PFSK-1 (cell line): ENCODE measurements at regions not wholly inside any gene's neighbourhood (a gene's known extent, or its start where the extent isn't known, plus 50 kb on each side); places are given as distances from the start of the nearest gene placed in this dataset.

ENCODE experiments used
- FOXP2 ChIP-seq: optimal IDR thresholded peaks from 2 replicates; pipeline ENCODE3; 2011; ENCODE audit warnings: borderline replicate concordance, control low read depth, inconsistent platforms; ENCODE audit not compliant: insufficient read depth; ENCODE audit errors: extremely low read length, extremely low read depth
- POLR2AphosphoS5 ChIP-seq: IDR thresholded peaks from 2 replicates; pipeline ENCODE4 v1.6.1; 2012; ENCODE audit warnings: low read depth, mild to moderate bottlenecking, control low read depth, low read length, moderate library complexity
- SIN3A ChIP-seq: IDR thresholded peaks from 2 replicates; pipeline ENCODE4 v1.6.1; 2012; ENCODE audit warnings: mild to moderate bottlenecking, low read length, moderate library complexity, borderline replicate concordance; ENCODE audit not compliant: insufficient read depth
- TAF1 ChIP-seq: IDR thresholded peaks from 2 replicates; pipeline ENCODE4 v1.6.1; 2012; ENCODE audit warnings: low read length, control low read depth, borderline replicate concordance; ENCODE audit not compliant: insufficient read depth
- TF ChIP-seq, protein P1 (sequence below), 2 experiments: IDR thresholded peaks; 2 replicates each; pipeline versions ENCODE4 v1.6.1 to v1.8.0; 2011 to 2012; ENCODE audit warnings: low read depth in 2 of 2, low read length in 2 of 2, control low read depth in 1 of 2, inconsistent platforms in 1 of 2, mild to moderate bottlenecking in 1 of 2, moderate library complexity in 1 of 2; ENCODE audit not compliant: insufficient read depth in 1 of 2

DNA sequence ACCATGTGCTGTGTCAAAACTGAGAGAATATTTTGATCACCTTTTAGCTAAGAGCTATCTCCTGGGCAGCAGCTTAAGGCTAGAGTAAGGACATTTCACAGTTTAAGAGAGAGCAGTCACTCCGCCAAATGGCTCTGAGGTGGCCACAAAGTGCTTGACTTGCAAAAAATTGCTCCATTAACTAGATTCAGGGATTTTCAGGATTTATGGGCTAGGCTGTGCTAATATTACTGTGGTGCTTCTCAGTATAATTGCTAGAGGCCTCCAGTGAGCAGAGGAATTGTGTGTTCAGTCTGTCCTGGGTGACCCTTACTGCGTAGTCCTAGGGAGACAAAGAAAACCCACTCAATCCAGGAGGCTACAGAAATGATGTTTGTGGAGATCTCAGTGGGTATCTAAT is 65.2 kb downstream of the PALM2AKAP2 start:
- TF ChIP-seq FOXP2 (no peak), POLR2AphosphoS5 (no peak), SIN3A (no peak), TAF1 (no peak)
- TF ChIP-seq, protein P1, sequence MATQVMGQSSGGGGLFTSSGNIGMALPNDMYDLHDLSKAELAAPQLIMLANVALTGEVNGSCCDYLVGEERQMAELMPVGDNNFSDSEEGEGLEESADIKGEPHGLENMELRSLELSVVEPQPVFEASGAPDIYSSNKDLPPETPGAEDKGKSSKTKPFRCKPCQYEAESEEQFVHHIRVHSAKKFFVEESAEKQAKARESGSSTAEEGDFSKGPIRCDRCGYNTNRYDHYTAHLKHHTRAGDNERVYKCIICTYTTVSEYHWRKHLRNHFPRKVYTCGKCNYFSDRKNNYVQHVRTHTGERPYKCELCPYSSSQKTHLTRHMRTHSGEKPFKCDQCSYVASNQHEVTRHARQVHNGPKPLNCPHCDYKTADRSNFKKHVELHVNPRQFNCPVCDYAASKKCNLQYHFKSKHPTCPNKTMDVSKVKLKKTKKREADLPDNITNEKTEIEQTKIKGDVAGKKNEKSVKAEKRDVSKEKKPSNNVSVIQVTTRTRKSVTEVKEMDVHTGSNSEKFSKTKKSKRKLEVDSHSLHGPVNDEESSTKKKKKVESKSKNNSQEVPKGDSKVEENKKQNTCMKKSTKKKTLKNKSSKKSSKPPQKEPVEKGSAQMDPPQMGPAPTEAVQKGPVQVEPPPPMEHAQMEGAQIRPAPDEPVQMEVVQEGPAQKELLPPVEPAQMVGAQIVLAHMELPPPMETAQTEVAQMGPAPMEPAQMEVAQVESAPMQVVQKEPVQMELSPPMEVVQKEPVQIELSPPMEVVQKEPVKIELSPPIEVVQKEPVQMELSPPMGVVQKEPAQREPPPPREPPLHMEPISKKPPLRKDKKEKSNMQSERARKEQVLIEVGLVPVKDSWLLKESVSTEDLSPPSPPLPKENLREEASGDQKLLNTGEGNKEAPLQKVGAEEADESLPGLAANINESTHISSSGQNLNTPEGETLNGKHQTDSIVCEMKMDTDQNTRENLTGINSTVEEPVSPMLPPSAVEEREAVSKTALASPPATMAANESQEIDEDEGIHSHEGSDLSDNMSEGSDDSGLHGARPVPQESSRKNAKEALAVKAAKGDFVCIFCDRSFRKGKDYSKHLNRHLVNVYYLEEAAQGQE (IDR thresholded peaks at IDR 0.05; ENCODE audit: insufficient read depth in 1 of 2, low read depth in 2 of 2, low read length in 2 of 2), result no peak

GRCh38 chr9:109846776-109847175 is 66.8 kb downstream of the PALM2AKAP2 start:
- TF ChIP-seq POLR2AphosphoS5 (no peak), TAF1 (no peak), SIN3A (no peak), FOXP2 (no peak)
- TF ChIP-seq, protein P1 (IDR thresholded peaks at IDR 0.05; ENCODE audit: insufficient read depth in 1 of 2, low read depth in 2 of 2, low read length in 2 of 2), result no peak

DNA sequence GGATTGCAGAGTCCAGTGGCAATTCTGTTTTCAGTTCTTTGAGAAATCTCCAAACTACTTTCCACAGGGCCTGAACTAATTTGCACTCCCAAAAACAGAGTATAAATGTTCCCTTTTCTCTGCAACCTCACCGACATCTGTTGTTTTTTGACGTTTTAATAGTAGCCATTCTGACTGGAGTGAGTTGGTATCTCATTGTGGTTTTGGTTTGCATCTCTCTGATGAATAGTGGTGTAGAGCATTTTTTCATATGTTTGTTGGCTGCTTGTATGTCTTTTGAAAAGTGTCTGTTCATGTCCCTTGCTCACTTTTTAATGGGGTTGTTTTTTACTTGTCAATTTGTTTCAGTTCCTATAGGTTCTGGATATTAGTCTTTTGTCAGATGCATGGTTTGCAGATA is 72.6 kb downstream of the PALM2AKAP2 start:
- TF ChIP-seq TAF1 (no peak), SIN3A (no peak), FOXP2 (no peak), POLR2AphosphoS5 (no peak)
- TF ChIP-seq, protein P1 (IDR thresholded peaks at IDR 0.05; ENCODE audit: insufficient read depth in 1 of 2, low read depth in 2 of 2, low read length in 2 of 2), result no peak

DNA sequence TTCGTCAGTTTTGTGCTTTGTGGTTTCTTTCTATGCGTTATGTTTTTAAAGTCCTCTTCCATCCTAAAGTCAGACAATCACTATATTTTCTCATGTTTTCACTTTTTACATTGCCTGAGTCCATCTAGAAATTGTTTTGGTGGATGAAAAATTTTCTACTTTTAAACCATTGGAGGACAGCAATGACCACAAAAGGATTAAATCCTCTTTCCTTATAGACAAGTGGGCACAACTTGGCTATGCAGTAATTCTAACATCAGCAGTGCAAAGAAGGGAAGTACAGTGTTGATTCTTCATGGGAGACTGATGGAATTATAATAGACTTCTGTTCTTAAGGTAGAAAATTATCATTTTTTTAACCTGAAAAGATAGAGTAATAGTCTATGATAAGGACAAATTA is 75.5 kb downstream of the PALM2AKAP2 start:
- no peak for TF ChIP-seq SIN3A
- no peak for TF ChIP-seq POLR2AphosphoS5
- TF ChIP-seq, protein P1 (IDR thresholded peaks at IDR 0.05; ENCODE audit: insufficient read depth in 1 of 2, low read depth in 2 of 2, low read length in 2 of 2), result no peak
- no peak for TF ChIP-seq FOXP2
- TF ChIP-seq TAF1, result no peak

GRCh38 chr9:109856785-109857184 is 76.8 kb downstream of the PALM2AKAP2 start:
- no peak for TF ChIP-seq TAF1
- no peak for TF ChIP-seq SIN3A
- TF ChIP-seq POLR2AphosphoS5, result no peak
- TF ChIP-seq, protein P1 (IDR thresholded peaks at IDR 0.05; ENCODE audit: insufficient read depth in 1 of 2, low read depth in 2 of 2, low read length in 2 of 2), result no peak
- TF ChIP-seq FOXP2, result no peak
